OCI-LY1 (cell line): ENCODE measurements at regions not wholly inside any gene's neighbourhood (a gene's known extent, or its start where the extent isn't known, plus 50 kb on each side); places are given as distances from the start of the nearest gene placed in this dataset.

ENCODE experiments used
- EZH2 ChIP-seq: fragments of 200-600 bp; sonication (generic), shearing (Covaris generic); IDR thresholded peaks from 2 replicates; pipeline ENCODE4 v1.8.0; 2017; ENCODE audit warnings: borderline replicate concordance, mixed run types, mild to moderate bottlenecking, antibody characterized with exemption, low read length, moderate library complexity, mixed read lengths
- TF ChIP-seq, protein P1 (sequence below): fragments of 200-600 bp; sonication (generic), shearing (Covaris generic); IDR thresholded peaks from 2 replicates; pipeline ENCODE4 v1.5.1; 2017; ENCODE audit warnings: mild to moderate bottlenecking, antibody characterized with exemption, low read length, moderate library complexity, mixed read lengths

DNA sequence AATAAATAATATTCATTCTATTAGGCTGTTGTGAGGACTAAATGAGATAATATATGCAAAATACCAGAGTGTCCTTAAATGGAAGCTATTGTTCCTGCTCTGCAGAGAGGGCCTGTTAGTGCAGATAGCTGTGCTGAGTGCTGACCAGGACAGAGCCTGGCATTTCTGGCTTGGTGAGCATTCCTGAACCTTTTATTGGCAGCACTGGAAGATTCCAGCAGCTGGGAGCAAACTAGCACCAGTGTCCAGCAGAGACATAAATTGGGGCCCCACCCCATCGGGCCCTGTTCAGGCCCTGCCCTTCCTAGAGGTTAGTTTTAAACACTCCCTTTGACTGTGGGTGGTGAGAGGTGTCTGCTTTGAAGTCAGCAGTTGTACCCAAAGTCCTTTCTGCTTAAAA lies 85.9 kb upstream of the GADD45A start:
- TF ChIP-seq, protein P1, sequence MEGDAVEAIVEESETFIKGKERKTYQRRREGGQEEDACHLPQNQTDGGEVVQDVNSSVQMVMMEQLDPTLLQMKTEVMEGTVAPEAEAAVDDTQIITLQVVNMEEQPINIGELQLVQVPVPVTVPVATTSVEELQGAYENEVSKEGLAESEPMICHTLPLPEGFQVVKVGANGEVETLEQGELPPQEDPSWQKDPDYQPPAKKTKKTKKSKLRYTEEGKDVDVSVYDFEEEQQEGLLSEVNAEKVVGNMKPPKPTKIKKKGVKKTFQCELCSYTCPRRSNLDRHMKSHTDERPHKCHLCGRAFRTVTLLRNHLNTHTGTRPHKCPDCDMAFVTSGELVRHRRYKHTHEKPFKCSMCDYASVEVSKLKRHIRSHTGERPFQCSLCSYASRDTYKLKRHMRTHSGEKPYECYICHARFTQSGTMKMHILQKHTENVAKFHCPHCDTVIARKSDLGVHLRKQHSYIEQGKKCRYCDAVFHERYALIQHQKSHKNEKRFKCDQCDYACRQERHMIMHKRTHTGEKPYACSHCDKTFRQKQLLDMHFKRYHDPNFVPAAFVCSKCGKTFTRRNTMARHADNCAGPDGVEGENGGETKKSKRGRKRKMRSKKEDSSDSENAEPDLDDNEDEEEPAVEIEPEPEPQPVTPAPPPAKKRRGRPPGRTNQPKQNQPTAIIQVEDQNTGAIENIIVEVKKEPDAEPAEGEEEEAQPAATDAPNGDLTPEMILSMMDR: no peak
- no peak for TF ChIP-seq EZH2
